Esophagus mucosa (tissue), 1 donor: ENCODE measurements at regions not wholly inside any gene's neighbourhood (a gene's known extent, or its start where the extent isn't known, plus 50 kb on each side); places are given as distances from the start of the nearest gene placed in this dataset.

Source experiments
- ATAC-seq: fragments of 200-7000 bp; cut with Tn5 transposase; one replicate; pipeline ENCODE4 v1.9.1; 2020
- donor health status: DM: yes; HTN: yes; CAD: no.

- ATAC-seq = no peak
Measured at GRCh38 chr7:41163991-41164390, 538.9 kb downstream of the INHBA start.

GRCh38 chr7:41162612-41163011, 540.3 kb downstream of the INHBA start:
- ATAC-seq = no peak

GRCh38 chr7:41161041-41161587, 541.8 kb downstream of the INHBA start:
- no peak for ATAC-seq

- no peak for ATAC-seq
Measured at GRCh38 chr7:41156268-41156667, 546.6 kb downstream of the INHBA start.

- no peak for ATAC-seq
Measured at GRCh38 chr7:41153268-41153667, 549.6 kb downstream of the INHBA start.

GRCh38 chr7:41152179-41152678, 550.7 kb downstream of the INHBA start:
- no peak for ATAC-seq

- ATAC-seq = no peak
Measured at GRCh38 chr7:41149576-41149975, 553.3 kb downstream of the INHBA start.

GRCh38 chr7:41148521-41148951, 554.4 kb downstream of the INHBA start:
- ATAC-seq = peak; percentile 94

- no peak for ATAC-seq
Measured at GRCh38 chr7:41147606-41148485, 555.0 kb downstream of the INHBA start.

- ATAC-seq = no peak
Measured at GRCh38 chr7:41146429-41146828, 556.5 kb downstream of the INHBA start.

- ATAC-seq = no peak
Measured at GRCh38 chr7:41145656-41146055, 557.2 kb downstream of the INHBA start.

GRCh38 chr7:41142904-41143473, 559.9 kb downstream of the INHBA start:
- no peak for ATAC-seq

- ATAC-seq = no peak
Measured at GRCh38 chr7:41139789-41140188, 563.1 kb downstream of the INHBA start.

- no peak for ATAC-seq
Measured at GRCh38 chr7:41136551-41136950, 566.3 kb downstream of the INHBA start.

GRCh38 chr7:41135511-41135910, 567.4 kb downstream of the INHBA start:
- no peak for ATAC-seq

- peak; percentile 67 for ATAC-seq
Measured at GRCh38 chr7:41134300-41135255, 568.3 kb downstream of the INHBA start.

GRCh38 chr7:41133690-41134299, 569.1 kb downstream of the INHBA start:
- no peak for ATAC-seq

GRCh38 chr7:41131956-41132355, 570.9 kb downstream of the INHBA start:
- ATAC-seq = no peak

GRCh38 chr7:41130561-41131236, 572.2 kb downstream of the INHBA start:
- ATAC-seq = no peak

GRCh38 chr7:41130086-41130485, 572.8 kb downstream of the INHBA start:
- ATAC-seq = no peak

GRCh38 chr7:41125343-41125742, 577.5 kb downstream of the INHBA start:
- no peak for ATAC-seq
